ENCODE measurements at regions not wholly inside any gene's neighbourhood (a gene's known extent, or its start where the extent isn't known, plus 50 kb on each side); places are given as distances from the start of the nearest gene placed in this dataset.

DNA sequence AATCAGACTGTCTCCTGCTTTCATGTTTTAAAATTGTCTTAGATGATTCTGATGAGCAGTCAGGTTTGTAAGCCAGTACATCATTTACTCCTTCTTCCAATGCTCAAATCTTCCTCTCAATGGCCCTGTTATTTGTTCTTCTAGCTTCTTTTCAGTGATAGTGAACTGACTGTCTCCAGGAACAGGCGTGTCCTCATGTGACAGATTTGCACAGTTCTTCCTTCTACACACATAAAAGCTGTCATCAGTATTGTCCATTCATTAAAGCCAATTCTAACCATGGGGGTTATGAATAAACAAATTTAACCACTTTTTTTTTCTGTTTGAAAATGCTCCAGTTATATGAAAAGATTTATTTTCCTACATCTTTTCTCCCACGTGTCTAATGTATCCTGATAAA is 308.7 kb upstream of the SORCS1 start:
- no peak for DNase-seq (ENCODE audit: extremely low read depth, insufficient read length)
- Histone ChIP-seq H3K36me3 (ENCODE audit: control insufficient read depth, insufficient read depth, low read length) (no peaks in the 10 kb centered on the region), H3K4me3 (replicated peaks; ENCODE audit: low read depth, low read length) (no peak overlapping the region), H3K27me3 (replicated peaks; ENCODE audit: control insufficient read depth, insufficient read depth, low read length) (no peaks in the 10 kb centered on the region)
- TF ChIP-seq, protein P1, sequence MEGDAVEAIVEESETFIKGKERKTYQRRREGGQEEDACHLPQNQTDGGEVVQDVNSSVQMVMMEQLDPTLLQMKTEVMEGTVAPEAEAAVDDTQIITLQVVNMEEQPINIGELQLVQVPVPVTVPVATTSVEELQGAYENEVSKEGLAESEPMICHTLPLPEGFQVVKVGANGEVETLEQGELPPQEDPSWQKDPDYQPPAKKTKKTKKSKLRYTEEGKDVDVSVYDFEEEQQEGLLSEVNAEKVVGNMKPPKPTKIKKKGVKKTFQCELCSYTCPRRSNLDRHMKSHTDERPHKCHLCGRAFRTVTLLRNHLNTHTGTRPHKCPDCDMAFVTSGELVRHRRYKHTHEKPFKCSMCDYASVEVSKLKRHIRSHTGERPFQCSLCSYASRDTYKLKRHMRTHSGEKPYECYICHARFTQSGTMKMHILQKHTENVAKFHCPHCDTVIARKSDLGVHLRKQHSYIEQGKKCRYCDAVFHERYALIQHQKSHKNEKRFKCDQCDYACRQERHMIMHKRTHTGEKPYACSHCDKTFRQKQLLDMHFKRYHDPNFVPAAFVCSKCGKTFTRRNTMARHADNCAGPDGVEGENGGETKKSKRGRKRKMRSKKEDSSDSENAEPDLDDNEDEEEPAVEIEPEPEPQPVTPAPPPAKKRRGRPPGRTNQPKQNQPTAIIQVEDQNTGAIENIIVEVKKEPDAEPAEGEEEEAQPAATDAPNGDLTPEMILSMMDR (IDR thresholded peaks at IDR 0.05; ENCODE audit: insufficient read depth, low read length, poor library complexity, severe bottlenecking), result no peak

DNA sequence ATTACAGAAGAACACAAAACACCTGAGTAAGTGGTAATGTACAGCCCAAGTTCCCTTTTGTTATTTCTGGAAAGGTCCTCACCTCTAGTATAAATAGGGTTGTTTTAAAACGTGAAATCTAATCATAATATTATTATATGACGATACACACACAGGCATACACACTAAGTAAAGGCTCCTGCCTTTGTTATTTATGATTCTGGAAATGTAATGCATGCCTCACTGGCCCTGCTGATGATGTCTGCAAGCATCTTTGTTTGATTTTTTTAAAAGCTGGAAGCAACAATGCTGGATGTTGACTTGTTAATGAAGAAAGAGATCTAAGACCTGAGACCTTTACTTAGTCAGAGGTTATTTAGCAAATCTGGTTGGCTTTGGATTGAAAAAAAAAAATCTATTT is 307.4 kb upstream of the SORCS1 start:
- H3K4me3 ChIP-seq (replicated peaks; ENCODE audit: low read depth, low read length), result no peak overlapping the region
- DNase-seq (ENCODE audit: extremely low read depth, insufficient read length), result no peak
- H3K27me3 ChIP-seq (replicated peaks; ENCODE audit: control insufficient read depth, insufficient read depth, low read length), result no peaks in the 10 kb centered on the region
- H3K36me3 ChIP-seq (ENCODE audit: control insufficient read depth, insufficient read depth, low read length), result no peaks in the 10 kb centered on the region
- TF ChIP-seq, protein P1 (IDR thresholded peaks at IDR 0.05; ENCODE audit: insufficient read depth, low read length, poor library complexity, severe bottlenecking), result no peak

- Histone ChIP-seq H3K4me3 (replicated peaks; ENCODE audit: low read depth, low read length) (no peak overlapping the region), H3K27me3 (replicated peaks; ENCODE audit: control insufficient read depth, insufficient read depth, low read length) (no peaks in the 10 kb centered on the region), H3K36me3 (ENCODE audit: control insufficient read depth, insufficient read depth, low read length) (no peaks in the 10 kb centered on the region)
- DNase-seq (ENCODE audit: extremely low read depth, insufficient read length), result no peak
- TF ChIP-seq, protein P1 (IDR thresholded peaks at IDR 0.05; ENCODE audit: insufficient read depth, low read length, poor library complexity, severe bottlenecking), result no peak
Observed at GRCh38 chr10:107453561-107453960, 289.1 kb upstream of the SORCS1 start.

DNA sequence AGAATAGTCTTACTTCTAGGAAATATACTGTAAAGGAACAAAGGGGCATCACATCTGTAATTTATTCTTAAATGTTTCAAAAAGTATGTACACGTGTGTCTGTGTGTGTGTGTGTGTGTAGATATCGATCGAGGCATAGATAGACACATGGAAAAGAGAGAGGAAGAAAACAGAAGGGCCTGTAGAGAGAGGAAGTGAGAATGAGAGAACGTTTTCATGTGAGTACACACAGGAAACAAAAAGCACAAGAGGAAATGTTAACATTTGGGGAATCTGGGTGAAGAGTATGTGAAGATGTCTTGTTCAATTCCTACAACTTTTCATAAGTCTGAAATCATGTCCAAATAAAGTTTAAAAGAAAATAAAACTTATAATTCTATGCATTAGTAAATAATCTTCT is 286.5 kb upstream of the SORCS1 start:
- DNase-seq (ENCODE audit: extremely low read depth, insufficient read length), result no peak

GRCh38 chr10:107450056-107450455 is 285.6 kb upstream of the SORCS1 start:
- DNase-seq (ENCODE audit: extremely low read depth, insufficient read length), result no peak
- H3K4me3 ChIP-seq (replicated peaks; ENCODE audit: low read depth, low read length), result no peak overlapping the region
- no peaks in the 10 kb centered on the region for H3K36me3 ChIP-seq (ENCODE audit: control insufficient read depth, insufficient read depth, low read length)
- no peaks in the 10 kb centered on the region for H3K27me3 ChIP-seq (replicated peaks; ENCODE audit: control insufficient read depth, insufficient read depth, low read length)
- TF ChIP-seq, protein P1 (IDR thresholded peaks at IDR 0.05; ENCODE audit: insufficient read depth, low read length, poor library complexity, severe bottlenecking), result no peak

More for the DNA sequence above, 286.5 kb upstream of the SORCS1 start:
- Histone ChIP-seq H3K4me3 (replicated peaks; ENCODE audit: low read depth, low read length) (no peak overlapping the region), H3K27me3 (replicated peaks; ENCODE audit: control insufficient read depth, insufficient read depth, low read length) (no peaks in the 10 kb centered on the region), H3K36me3 (ENCODE audit: control insufficient read depth, insufficient read depth, low read length) (no peaks in the 10 kb centered on the region)
- TF ChIP-seq, protein P1 (IDR thresholded peaks at IDR 0.05; ENCODE audit: insufficient read depth, low read length, poor library complexity, severe bottlenecking), result no peak

- Histone ChIP-seq H3K36me3 (ENCODE audit: control insufficient read depth, insufficient read depth, low read length) (no peaks in the 10 kb centered on the region), H3K4me3 (replicated peaks; ENCODE audit: low read depth, low read length) (no peak overlapping the region), H3K27me3 (replicated peaks; ENCODE audit: control insufficient read depth, insufficient read depth, low read length) (no peaks in the 10 kb centered on the region)
- TF ChIP-seq, protein P1 (IDR thresholded peaks at IDR 0.05; ENCODE audit: insufficient read depth, low read length, poor library complexity, severe bottlenecking), result no peak
- DNase-seq (ENCODE audit: extremely low read depth, insufficient read length), result no peak
Observed at GRCh38 chr10:107444443-107444842, 279.9 kb upstream of the SORCS1 start.

Measured in GM06990 (cell line).